GM23248 (cell line): ENCODE measurements at regions not wholly inside any gene's neighbourhood (a gene's known extent, or its start where the extent isn't known, plus 50 kb on each side); places are given as distances from the start of the nearest gene placed in this dataset.

Experiments
- DNase-seq: peaks from one replicate; pipeline ENCODE4 v3.0.0-alpha.2; 2015
- H2AFZ ChIP-seq: fragments of 200-600 bp; sonication (generic); 2 replicates; pipeline ENCODE4 v1.6.1; 2016; ENCODE audit warnings: antibody characterized with exemption
- H3F3A ChIP-seq: fragments of 200-600 bp; sonication (generic); 2 replicates; pipeline ENCODE4 v1.6.1; 2016; ENCODE audit warnings: mild to moderate bottlenecking, antibody characterized with exemption, mixed run types; ENCODE audit not compliant: insufficient read depth
- H3K27ac ChIP-seq: fragments of 200-600 bp; sonication (generic); 2 replicates; pipeline ENCODE4 v1.5.1; 2016; ENCODE audit warnings: mild to moderate bottlenecking
- H3K27me3 ChIP-seq: fragments of 200-600 bp; sonication (generic); replicated peaks from 2 replicates; pipeline ENCODE4 v1.6.1; 2016; ENCODE audit warnings: mild to moderate bottlenecking; ENCODE audit not compliant: insufficient read depth
- H3K36me3 ChIP-seq: fragments of 200-600 bp; sonication (generic); 2 replicates; pipeline ENCODE4 v1.6.1; 2016; ENCODE audit warnings: low read depth, mild to moderate bottlenecking
- H3K4me1 ChIP-seq: fragments of 200-600 bp; sonication (generic); 2 replicates; pipeline ENCODE4 v1.6.1; 2016; ENCODE audit warnings: mild to moderate bottlenecking; ENCODE audit not compliant: insufficient read depth
- H3K4me2 ChIP-seq: fragments of 200-600 bp; sonication (generic); one replicate; pipeline ENCODE4 v1.6.1; 2016; ENCODE audit warnings: mild to moderate bottlenecking; ENCODE audit not compliant: unreplicated experiment
- H3K4me3 ChIP-seq: fragments of 200-600 bp; sonication (generic); 2 replicates; pipeline ENCODE4 v1.5.1; 2016; ENCODE audit warnings: mild to moderate bottlenecking
- H3K79me2 ChIP-seq: fragments of 200-600 bp; sonication (generic); 2 replicates; pipeline ENCODE4 v1.6.1; 2016; ENCODE audit warnings: mild to moderate bottlenecking; ENCODE audit not compliant: insufficient read depth
- H3K9ac ChIP-seq: fragments of 200-600 bp; sonication (generic); 2 replicates; pipeline ENCODE4 v1.6.1; 2016; ENCODE audit warnings: mild to moderate bottlenecking
- H3K9me2 ChIP-seq: fragments of 200-600 bp; sonication (generic); 2 replicates; pipeline ENCODE4 v1.6.1; 2016; ENCODE audit warnings: mixed run types, mild to moderate bottlenecking, moderate library complexity; ENCODE audit not compliant: insufficient read depth
- H3K9me3 ChIP-seq: fragments of 200-600 bp; sonication (generic); one replicate; pipeline ENCODE4 v1.6.1; 2017; ENCODE audit warnings: low read depth
- H4K20me1 ChIP-seq: fragments of 200-600 bp; sonication (generic); 2 replicates; pipeline ENCODE4 v1.6.0; 2016; ENCODE audit not compliant: insufficient read depth
- EZH2 ChIP-seq: fragments of 200-600 bp; sonication (generic); IDR thresholded peaks from 2 replicates; pipeline ENCODE4 v1.6.1; 2018; ENCODE audit warnings: antibody characterized with exemption, mild to moderate bottlenecking; ENCODE audit not compliant: insufficient read depth, poor library complexity, severe bottlenecking
- EZH2phosphoT487 ChIP-seq: fragments of 200-600 bp; sonication (generic); IDR thresholded peaks from 2 replicates; pipeline ENCODE4 v1.6.1; 2018; ENCODE audit warnings: antibody characterized with exemption, moderate library complexity, mild to moderate bottlenecking, low read depth; ENCODE audit not compliant: insufficient read depth
- WGBS, 2 experiments: methylation state at CpG; one replicate each; pipeline ENCODE4 v1.1.6; 2015 to 2017; ENCODE audit warnings: low lambda C conversion rate in 2 of 2, low coverage in 1 of 2; ENCODE audit errors: missing lambda C conversion rate in 2 of 2; 5-methylcytosine and 5-hydroxymethylcytosine counted together
- in situ Hi-C: fragments of 300-500 bp; cut with MboI; formaldehyde crosslinking; loops from 2 replicates; pipeline ENCODE4 v1.15.0; 2020

- Histone ChIP-seq H3K4me1 (peaks cover 19% of the 10 kb centered on the region), H3K4me2 (peak overlapping the region; percentile 46), H4K20me1 (no peaks in the 10 kb centered on the region), H3K27me3 (no peaks in the 10 kb centered on the region), H2AFZ (peak overlapping the region; percentile 66), H3K79me2 (no peaks in the 10 kb centered on the region), H3F3A (peaks cover 5% of the 10 kb centered on the region), H3K27ac (peak overlapping the region; percentile 77), H3K36me3 (no peaks in the 10 kb centered on the region), H3K9me3 (no peaks in the 10 kb centered on the region), H3K9me2 (no peaks in the 10 kb centered on the region), H3K4me3 (no peak overlapping the region), H3K9ac (peak overlapping the region; percentile 37)
- TF ChIP-seq EZH2, result no peak
- TF ChIP-seq EZH2phosphoT487, result no peak
- WGBS, 2 experiments, result 60 to 62% methylated on average over 5 of the region's 5 CpGs
- in situ Hi-C loops, result no loop called here
- DNase-seq, result peak; percentile 86
These were observed 316.4 kb downstream of the NOVA1 start for GRCh38 chr14:26281280-26281998.

DNA sequence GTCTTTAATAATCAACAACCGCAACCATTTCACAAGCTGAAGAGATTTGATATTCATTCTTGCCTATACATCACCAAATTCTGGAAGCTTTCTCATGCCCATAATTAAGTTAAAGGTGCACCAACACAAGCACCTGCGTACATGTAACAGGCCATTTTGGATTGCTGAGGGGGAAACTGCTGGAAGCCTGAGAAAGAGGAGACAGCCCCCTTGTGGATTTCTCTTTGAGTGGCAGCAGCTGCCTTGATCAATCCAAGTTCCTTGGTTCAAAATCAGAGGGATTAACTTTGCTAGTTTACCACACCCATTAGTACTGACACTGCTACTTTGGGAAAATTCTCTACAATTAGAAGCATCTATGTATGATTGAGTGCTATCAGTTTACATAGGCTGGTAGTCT lies 321.1 kb downstream of the NOVA1 start:
- Histone ChIP-seq H3K9me3 (no peaks in the 10 kb centered on the region), H2AFZ (no peak overlapping the region), H3K27me3 (no peaks in the 10 kb centered on the region), H3K4me1 (peaks cover 10% of the 10 kb centered on the region), H3K9me2 (no peaks in the 10 kb centered on the region), H4K20me1 (no peaks in the 10 kb centered on the region), H3K9ac (no peak overlapping the region), H3F3A (peaks cover 2% of the 10 kb centered on the region), H3K79me2 (no peaks in the 10 kb centered on the region), H3K4me3 (no peak overlapping the region), H3K4me2 (no peak overlapping the region), H3K36me3 (no peaks in the 10 kb centered on the region), H3K27ac (no peak overlapping the region)
- DNase-seq, result no peak
- WGBS, 2 experiments, result 97 to 100% methylated on average over 2 of the region's 2 CpGs
- TF ChIP-seq EZH2phosphoT487 (no peak), EZH2 (no peak)
- in situ Hi-C loops, result no loop called here

GRCh38 chr14:26265170-26265685 lies 332.6 kb downstream of the NOVA1 start:
- Histone ChIP-seq H3K36me3 (no peaks in the 10 kb centered on the region), H3K79me2 (no peaks in the 10 kb centered on the region), H3K9me2 (no peaks in the 10 kb centered on the region), H3K9me3 (no peaks in the 10 kb centered on the region), H3K27me3 (no peaks in the 10 kb centered on the region), H3F3A (no peaks in the 10 kb centered on the region), H3K9ac (no peak overlapping the region), H3K4me1 (no peaks in the 10 kb centered on the region), H3K4me3 (no peak overlapping the region), H2AFZ (no peak overlapping the region), H3K27ac (no peak overlapping the region), H3K4me2 (no peak overlapping the region), H4K20me1 (no peaks in the 10 kb centered on the region)
- no peak for DNase-seq
- 52 to 64% methylated on average over 1 of the region's 1 CpG for WGBS, 2 experiments
- in situ Hi-C loops, result no loop called here
- TF ChIP-seq EZH2 (no peak), EZH2phosphoT487 (no peak)

DNA sequence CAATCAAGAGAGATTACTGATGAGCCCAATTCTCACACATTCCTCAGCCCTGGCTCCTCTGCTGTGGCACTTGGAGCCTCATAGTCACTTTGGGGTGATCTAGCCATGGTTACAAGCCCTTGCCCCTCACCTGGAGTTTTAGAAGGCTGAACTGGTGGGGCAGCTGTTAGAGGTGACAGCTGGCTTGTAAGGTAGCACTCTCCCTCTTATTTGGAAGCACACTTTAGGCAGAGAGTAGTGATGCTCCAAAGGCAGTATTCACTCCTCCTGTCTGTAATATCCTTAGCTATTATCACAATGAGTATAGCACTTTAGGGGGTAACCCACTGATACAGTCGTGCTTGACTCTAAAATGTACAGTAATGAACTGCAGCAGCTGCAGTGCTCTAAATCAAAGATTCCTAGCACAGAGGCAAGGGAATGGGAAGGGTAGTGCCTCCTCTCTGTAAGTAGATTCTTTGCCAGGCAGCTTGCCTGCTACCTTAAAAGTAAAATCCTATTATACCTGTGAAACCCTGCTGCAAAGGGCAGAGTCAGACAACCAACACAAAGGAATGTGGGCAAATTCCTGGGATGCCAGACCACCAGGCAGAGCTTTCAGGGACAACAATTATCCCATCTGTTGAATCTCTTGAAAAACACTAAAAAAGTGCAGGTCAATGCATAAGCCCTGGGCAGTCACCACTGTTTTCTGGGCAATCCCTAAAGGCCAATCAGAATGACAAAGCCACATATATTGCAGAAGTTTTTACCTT lies 336.3 kb downstream of the NOVA1 start:
- no peaks in the 10 kb centered on the region for H3K9me3 ChIP-seq

More for the DNA sequence above, 336.3 kb downstream of the NOVA1 start:
- in situ Hi-C loops, result no loop called here
- no peaks in the 10 kb centered on the region for H3K4me1 ChIP-seq
- no peak overlapping the region for H3K4me2 ChIP-seq
- TF ChIP-seq EZH2phosphoT487 (no peak), EZH2 (no peak)
- no peak overlapping the region for H3K9ac ChIP-seq
- no peak overlapping the region for H3K27ac ChIP-seq
- H3K4me3 ChIP-seq, result no peak overlapping the region
- no peaks in the 10 kb centered on the region for H3K36me3 ChIP-seq
- no peaks in the 10 kb centered on the region for H3F3A ChIP-seq
- WGBS, 2 experiments, result 4 to 14% methylated on average over 1 of the region's 1 CpG
- no peaks in the 10 kb centered on the region for H3K79me2 ChIP-seq
- H3K9me2 ChIP-seq, result no peaks in the 10 kb centered on the region
- no peak overlapping the region for H2AFZ ChIP-seq
- H4K20me1 ChIP-seq, result no peaks in the 10 kb centered on the region
- H3K27me3 ChIP-seq, result 0 out of 2 replicates have a peak, but pooled peaks cover 10% of the 10 kb centered on the region
- DNase-seq, result no peak
